Gastroesophageal sphincter (tissue), 4 donors: ENCODE measurements at regions not wholly inside any gene's neighbourhood (a gene's known extent, or its start where the extent isn't known, plus 50 kb on each side); places are given as distances from the start of the nearest gene placed in this dataset.

Experiments used
- ATAC-seq: fragments of 150-250 bp; one replicate; pipeline ENCODE4 v1.9.1; 2016; ENCODE audit warnings: mild to moderate bottlenecking, moderate library complexity
- H3K27ac ChIP-seq, 4 donors: fragments of 200-600 bp; sonication (generic) in 3 of 4; 1 replicate in 3 of 4; 2 replicates in 1 of 4; pipeline ENCODE4 v1.5.1; 2016 to 2019
- H3K27me3 ChIP-seq: fragments of 200-600 bp; sonication (generic); one replicate; pipeline ENCODE4 v1.5.1; 2019
- H3K36me3 ChIP-seq, 2 donors: fragments of 200-600 bp; sonication (generic); one replicate each; pipeline ENCODE4 v1.5.1; 2019; ENCODE audit warnings: control low read depth in 1 of 2
- H3K4me1 ChIP-seq, 3 donors: fragments of 200-600 bp; sonication (generic); 1 replicate in 2 of 3; 2 replicates in 1 of 3; pipeline ENCODE4 v1.5.1; 2016 to 2019; ENCODE audit warnings: control low read depth in 2 of 3
- H3K4me3 ChIP-seq, 2 donors: fragments of 200-600 bp; sonication (generic); one replicate each; pipeline ENCODE4 v1.5.1; 2019; ENCODE audit warnings: mild to moderate bottlenecking in 1 of 2, moderate library complexity in 1 of 2
- H3K9me3 ChIP-seq, 3 donors: fragments of 200-600 bp; sonication (generic); one replicate each; pipeline ENCODE4 v1.5.1; 2017 to 2019; ENCODE audit warnings: control low read depth in 2 of 3
- CTCF ChIP-seq, 4 experiments: fragments of 200-600 bp in 2 of 4; fragments of 450-650 bp in 2 of 4; sonication (generic) in 1 of 4; IDR thresholded peaks; one replicate each; pipeline ENCODE4 v1.5.1; 2017 to 2019; ENCODE audit warnings: antibody characterized with exemption in 4 of 4, mild to moderate bottlenecking in 2 of 4, moderate library complexity in 2 of 4
- EP300 ChIP-seq: sonication (generic); formaldehyde crosslinking; IDR thresholded peaks from one replicate; pipeline ENCODE4 v1.6.1; 2017; ENCODE audit warnings: antibody characterized with exemption, mild to moderate bottlenecking
- POLR2A ChIP-seq, 2 donors: fragments of 450-650 bp; IDR thresholded peaks; one replicate each; pipeline ENCODE4 v1.6.1; 2017; ENCODE audit warnings: antibody characterized with exemption in 2 of 2, mild to moderate bottlenecking in 2 of 2, moderate library complexity in 1 of 2
- POLR2AphosphoS5 ChIP-seq: sonication (generic); formaldehyde crosslinking; IDR thresholded peaks from one replicate; pipeline ENCODE4 v1.6.1; 2017; ENCODE audit warnings: antibody characterized with exemption
- WGBS, 2 donors: methylation state at CpG; one replicate each; pipeline ENCODE4 v1.1.5; 2018; ENCODE audit warnings: low coverage in 1 of 2; 5-methylcytosine and 5-hydroxymethylcytosine counted together

- Histone ChIP-seq H3K27ac (peak overlapping the region in 3 of 4 donors; percentile 34 to 85 (median 82)), H3K27me3 (no peaks in the 10 kb centered on the region), H3K4me3 (no peak overlapping the region), H3K36me3 (no peaks in the 10 kb centered on the region), H3K9me3 (no peaks in the 10 kb centered on the region), H3K4me1 (peaks cover 8 to 86% (median 17%) of the 10 kb centered on the region in 3 donors)
- no peak for ATAC-seq
- TF ChIP-seq EP300 (no peak), POLR2AphosphoS5 (no peak), POLR2A (IDR thresholded peaks at IDR 0.05) (no peak), CTCF (IDR thresholded peaks at IDR 0.05) (no peak)
- 58% methylated on average over 2 of the region's 2 CpGs; no CpG with 5 or more reads in 1 of the 2 donors for WGBS, 2 donors
These were observed 276.4 kb upstream of the ROPN1 start for GRCh38 chr3:124268355-124268754.

GRCh38 chr3:124269619-124270018 lies 277.7 kb upstream of the ROPN1 start:
- Histone ChIP-seq H3K27ac (peak overlapping the region in 3 of 4 donors; percentile 34 to 85 (median 82)), H3K9me3 (no peaks in the 10 kb centered on the region), H3K4me1 (peaks cover 8 to 87% (median 20%) of the 10 kb centered on the region in 3 donors), H3K36me3 (no peaks in the 10 kb centered on the region), H3K27me3 (no peaks in the 10 kb centered on the region), H3K4me3 (no peak overlapping the region)
- no peak for ATAC-seq
- TF ChIP-seq POLR2AphosphoS5 = no peak
- TF ChIP-seq POLR2A (IDR thresholded peaks at IDR 0.05) = no peak
- no peak for TF ChIP-seq CTCF (IDR thresholded peaks at IDR 0.05)
- no peak for TF ChIP-seq EP300
- 89 to 100% methylated on average over 1 of the region's 1 CpG for WGBS, 2 donors

GRCh38 chr3:124272605-124273151 lies 280.8 kb upstream of the ROPN1 start:
- peak; percentile 55 for ATAC-seq
- H3K4me1 ChIP-seq = peaks cover 16 to 93% (median 28%) of the 10 kb centered on the region in 3 donors
- 20 to 35% methylated on average over 3 to 6 of the region's 6 CpGs for WGBS, 2 donors

GRCh38 chr3:124273651-124274050 lies 281.7 kb upstream of the ROPN1 start:
- Histone ChIP-seq H3K4me1 (peaks cover 19 to 93% (median 32%) of the 10 kb centered on the region in 3 donors), H3K27ac (peak overlapping the region in 3 of 4 donors; percentile 82 to 88 (median 85)), H3K9me3 (no peaks in the 10 kb centered on the region), H3K4me3 (no peak overlapping the region), H3K27me3 (no peaks in the 10 kb centered on the region), H3K36me3 (no peaks in the 10 kb centered on the region)
- peak; percentile 42 for TF ChIP-seq POLR2AphosphoS5
- no peak for TF ChIP-seq EP300
- 60 to 63% methylated on average over 2 to 3 of the region's 3 CpGs for WGBS, 2 donors
- no peak for ATAC-seq

More at GRCh38 chr3:124272605-124273151, 280.8 kb upstream of the ROPN1 start:
- Histone ChIP-seq H3K9me3 (no peaks in the 10 kb centered on the region), H3K36me3 (no peaks in the 10 kb centered on the region), H3K27me3 (no peaks in the 10 kb centered on the region), H3K4me3 (no peak overlapping the region), H3K27ac (peak overlapping the region; percentile 37 to 88 (median 84))
- TF ChIP-seq EP300 = no peak
- TF ChIP-seq POLR2AphosphoS5 = peak; percentile 88

- Histone ChIP-seq H3K36me3 (no peaks in the 10 kb centered on the region), H3K9me3 (no peaks in the 10 kb centered on the region), H3K27me3 (no peaks in the 10 kb centered on the region), H3K4me1 (peaks cover 19 to 93% (median 32%) of the 10 kb centered on the region in 3 donors), H3K4me3 (no peak overlapping the region), H3K27ac (peak overlapping the region; percentile 31 to 88 (median 84))
- TF ChIP-seq CTCF (IDR thresholded peaks at IDR 0.05) = no peak
- TF ChIP-seq POLR2A (IDR thresholded peaks at IDR 0.05) = no peak
- TF ChIP-seq POLR2AphosphoS5 = no peak
- no peak for TF ChIP-seq EP300
- WGBS, 2 donors = 94 to 100% methylated on average over 3 of the region's 8 CpGs
- no peak for ATAC-seq
These were observed 282.1 kb upstream of the ROPN1 start for GRCh38 chr3:124274051-124274450.

- Histone ChIP-seq H3K27me3 (no peaks in the 10 kb centered on the region), H3K9me3 (no peaks in the 10 kb centered on the region), H3K4me1 (peaks cover 19 to 86% (median 32%) of the 10 kb centered on the region in 3 donors), H3K36me3 (no peaks in the 10 kb centered on the region), H3K27ac (peak overlapping the region; percentile 82 to 88 (median 84)), H3K4me3 (no peak overlapping the region)
- WGBS, 2 donors = 33 to 38% methylated on average over 1 of the region's 1 CpG
- TF ChIP-seq CTCF (IDR thresholded peaks at IDR 0.05) (no peak), POLR2AphosphoS5 (peak; percentile 96)
- peak; percentile 44 for ATAC-seq
These were observed 283.5 kb upstream of the ROPN1 start for GRCh38 chr3:124275412-124275811.
